Adipocyte (in vitro differentiated cells): ENCODE measurements at regions not wholly inside any gene's neighbourhood (a gene's known extent, or its start where the extent isn't known, plus 50 kb on each side); places are given as distances from the start of the nearest gene placed in this dataset.

ENCODE experiments used
- DNase-seq: peaks from one replicate; pipeline ENCODE4 v3.0.0-alpha.2; 2015; ENCODE audit warnings: low read depth
- H3K27me3 ChIP-seq: replicated peaks from 2 replicates; pipeline ENCODE4 v1.7.0; 2013; ENCODE audit warnings: mild to moderate bottlenecking, low read length, moderate library complexity; ENCODE audit not compliant: control insufficient read depth, insufficient read depth
- H3K36me3 ChIP-seq: 2 replicates; pipeline ENCODE4 v1.7.0; 2013; ENCODE audit warnings: low read length, mild to moderate bottlenecking, moderate library complexity; ENCODE audit not compliant: control insufficient read depth, insufficient read depth, severe bottlenecking
- H3K4me1 ChIP-seq: 2 replicates; pipeline ENCODE4 v1.7.0; 2013; ENCODE audit warnings: mild to moderate bottlenecking, low read length, moderate library complexity; ENCODE audit not compliant: control insufficient read depth, insufficient read depth
- H3K4me3 ChIP-seq: 2 replicates; pipeline ENCODE4 v1.7.0; 2013; ENCODE audit warnings: mild to moderate bottlenecking, low read length, moderate library complexity
- H3K9ac ChIP-seq: 2 replicates; pipeline ENCODE4 v1.7.0; 2013; ENCODE audit warnings: mild to moderate bottlenecking, low read length, moderate library complexity
- H3K9me3 ChIP-seq: 2 replicates; pipeline ENCODE4 v1.7.0; 2013; ENCODE audit warnings: mild to moderate bottlenecking, low read length, moderate library complexity; ENCODE audit not compliant: control insufficient read depth

GRCh38 chr5:174292348-174292747 lies 246.8 kb downstream of the NSG2 start:
- DNase-seq, result no peak
- Histone ChIP-seq H3K4me3 (no peak overlapping the region), H3K9me3 (peaks cover 13% of the 10 kb centered on the region), H3K4me1 (no peaks in the 10 kb centered on the region), H3K27me3 (no peaks in the 10 kb centered on the region), H3K36me3 (no peaks in the 10 kb centered on the region), H3K9ac (no peak overlapping the region)

- H3K4me3 ChIP-seq, result no peak overlapping the region
- H3K9me3 ChIP-seq, result peaks cover 13% of the 10 kb centered on the region
- H3K36me3 ChIP-seq, result no peaks in the 10 kb centered on the region
- no peak for DNase-seq
- no peak overlapping the region for H3K9ac ChIP-seq
- H3K4me1 ChIP-seq, result no peaks in the 10 kb centered on the region
- H3K27me3 ChIP-seq, result no peaks in the 10 kb centered on the region
Measured at GRCh38 chr5:174293006-174293405, 247.5 kb downstream of the NSG2 start.

- no peak overlapping the region for H3K9ac ChIP-seq
- H3K4me3 ChIP-seq, result no peak overlapping the region
- no peak for DNase-seq
- H3K27me3 ChIP-seq, result no peaks in the 10 kb centered on the region
- no peaks in the 10 kb centered on the region for H3K4me1 ChIP-seq
- H3K9me3 ChIP-seq, result peaks cover 13% of the 10 kb centered on the region
- H3K36me3 ChIP-seq, result no peaks in the 10 kb centered on the region
Measured at GRCh38 chr5:174293481-174293880, 248.0 kb downstream of the NSG2 start.

GRCh38 chr5:174294891-174295620 lies 249.6 kb downstream of the NSG2 start:
- no peaks in the 10 kb centered on the region for H3K36me3 ChIP-seq
- no peak overlapping the region for H3K4me3 ChIP-seq
- H3K9me3 ChIP-seq, result peaks cover 8% of the 10 kb centered on the region
- H3K27me3 ChIP-seq, result peaks cover 4% of the 10 kb centered on the region
- no peaks in the 10 kb centered on the region for H3K4me1 ChIP-seq
- H3K9ac ChIP-seq, result no peak overlapping the region
- DNase-seq, result no peak

GRCh38 chr5:174295702-174296436 lies 250.4 kb downstream of the NSG2 start:
- Histone ChIP-seq H3K9ac (no peak overlapping the region), H3K4me1 (no peaks in the 10 kb centered on the region), H3K27me3 (peaks cover 11% of the 10 kb centered on the region), H3K4me3 (no peak overlapping the region), H3K36me3 (no peaks in the 10 kb centered on the region), H3K9me3 (no peaks in the 10 kb centered on the region)
- DNase-seq, result no peak

- no peak for DNase-seq
- Histone ChIP-seq H3K4me1 (no peaks in the 10 kb centered on the region), H3K36me3 (no peaks in the 10 kb centered on the region), H3K27me3 (peaks cover 31% of the 10 kb centered on the region), H3K9ac (no peak overlapping the region), H3K4me3 (no peak overlapping the region), H3K9me3 (no peaks in the 10 kb centered on the region)
Measured at GRCh38 chr5:174300118-174300940, 254.8 kb downstream of the NSG2 start.

GRCh38 chr5:174300941-174301761 lies 255.6 kb downstream of the NSG2 start:
- Histone ChIP-seq H3K4me1 (no peaks in the 10 kb centered on the region), H3K9me3 (no peaks in the 10 kb centered on the region), H3K4me3 (no peak overlapping the region), H3K36me3 (no peaks in the 10 kb centered on the region), H3K9ac (no peak overlapping the region), H3K27me3 (peaks cover 32% of the 10 kb centered on the region)
- no peak for DNase-seq

- Histone ChIP-seq H3K36me3 (no peaks in the 10 kb centered on the region), H3K4me1 (no peaks in the 10 kb centered on the region), H3K4me3 (no peak overlapping the region), H3K9me3 (no peaks in the 10 kb centered on the region), H3K27me3 (peaks cover 36% of the 10 kb centered on the region), H3K9ac (no peak overlapping the region)
- no peak for DNase-seq
Measured at GRCh38 chr5:174301848-174302625, 256.5 kb downstream of the NSG2 start.

- DNase-seq, result no peak
- no peaks in the 10 kb centered on the region for H3K36me3 ChIP-seq
Measured at GRCh38 chr5:174303035-174303434, 257.5 kb downstream of the NSG2 start.

GRCh38 chr5:174303437-174304045 lies 258.0 kb downstream of the NSG2 start:
- H3K9ac ChIP-seq, result no peak overlapping the region
- no peak for DNase-seq
- H3K27me3 ChIP-seq, result peaks cover 42% of the 10 kb centered on the region
- H3K36me3 ChIP-seq, result no peaks in the 10 kb centered on the region
- no peaks in the 10 kb centered on the region for H3K9me3 ChIP-seq
- no peak overlapping the region for H3K4me3 ChIP-seq
- H3K4me1 ChIP-seq, result no peaks in the 10 kb centered on the region

More at GRCh38 chr5:174303035-174303434, 257.5 kb downstream of the NSG2 start:
- peaks cover 39% of the 10 kb centered on the region for H3K27me3 ChIP-seq
- H3K9me3 ChIP-seq, result no peaks in the 10 kb centered on the region
- H3K4me1 ChIP-seq, result no peaks in the 10 kb centered on the region
- H3K9ac ChIP-seq, result no peak overlapping the region
- H3K4me3 ChIP-seq, result no peak overlapping the region
